PC-3 (cell line): ENCODE measurements at regions not wholly inside any gene's neighbourhood (a gene's known extent, or its start where the extent isn't known, plus 50 kb on each side); places are given as distances from the start of the nearest gene placed in this dataset.

Experiments used
- ATAC-seq: fragments of 200-7000 bp; cut with Tn5 transposase; 2 replicates; pipeline ENCODE4 v1.9.1; 2020; ENCODE audit warnings: mild to moderate bottlenecking, moderate library complexity
- BruUV-seq: library from RNA; stranded (reverse); fragments of 400-500 nt; replicated peaks from 2 replicates; lab custom pipeline; 2021; lab: Mats Ljungman, UMichigan
- CTCF ChIA-PET: fragments of 300-600 bp; sonication (Branson Sonifier 250); formaldehyde crosslinking; loops from one replicate; lab custom pipeline; 2022; ENCODE audit warnings: antibody characterized with exemption; lab: Charles Lee
- POLR2A ChIA-PET: fragments of 300-600 bp; sonication (Branson Sonifier 250); formaldehyde crosslinking; loops from one replicate; lab custom pipeline; 2022; ENCODE audit warnings: antibody characterized with exemption; ENCODE audit not compliant: unreplicated experiment; lab: Charles Lee
- DNase-seq: peaks from one replicate; pipeline ENCODE4 v3.0.0-alpha.2; 2015
- H2AFZ ChIP-seq: fragments of 300-600 bp; sonication (generic); 2 replicates; pipeline ENCODE4 v1.6.0; 2016; ENCODE audit warnings: antibody characterized with exemption, low read length
- H3F3A ChIP-seq: fragments of 300-600 bp; sonication (generic); one replicate; pipeline ENCODE4 v1.6.0; 2017; ENCODE audit warnings: antibody characterized with exemption, low read length, control low read depth, mild to moderate bottlenecking; ENCODE audit not compliant: unreplicated experiment
- H3K27ac ChIP-seq: fragments of 300-600 bp; sonication (generic); 2 replicates; pipeline ENCODE4 v1.5.1; 2016; ENCODE audit warnings: mild to moderate bottlenecking, low read length
- H3K27me3 ChIP-seq: fragments of 300-600 bp; sonication (generic); 2 replicates; pipeline ENCODE4 v1.6.1; 2016; ENCODE audit warnings: low read length, mixed read lengths
- H3K36me3 ChIP-seq: fragments of 300-600 bp; sonication (generic); 2 replicates; pipeline ENCODE4 v1.6.1; 2016; ENCODE audit warnings: low read depth, mixed run types, low read length, mixed read lengths
- H3K4me1 ChIP-seq: fragments of 300-600 bp; sonication (generic); 2 replicates; pipeline ENCODE4 v1.5.1; 2016; ENCODE audit warnings: low read length; ENCODE audit not compliant: insufficient read depth
- H3K4me2 ChIP-seq: fragments of 300-600 bp; sonication (generic); 2 replicates; pipeline ENCODE4 v1.6.0; 2016; ENCODE audit warnings: low read length
- H3K4me3 ChIP-seq: fragments of 300-600 bp; sonication (generic); 2 replicates; pipeline ENCODE4 v1.5.1; 2016; ENCODE audit warnings: mild to moderate bottlenecking, low read length, mixed read lengths
- H3K79me2 ChIP-seq: fragments of 300-600 bp; sonication (generic); 2 replicates; pipeline ENCODE4 v1.6.1; 2017; ENCODE audit warnings: low read length, mixed read lengths
- H3K9ac ChIP-seq: fragments of 300-600 bp; sonication (generic); 2 replicates; pipeline ENCODE4 v1.6.0; 2016; ENCODE audit warnings: mild to moderate bottlenecking, low read length
- H3K9me2 ChIP-seq: fragments of 300-600 bp; sonication (generic); replicated peaks from 2 replicates; pipeline ENCODE4 v1.6.1; 2016; ENCODE audit warnings: mixed run types, low read length, mixed read lengths
- H3K9me3 ChIP-seq: fragments of 300-600 bp; sonication (generic); 2 replicates; pipeline ENCODE4 v1.6.1; 2016; ENCODE audit warnings: low read length, mixed read lengths
- H4K20me1 ChIP-seq: fragments of 300-600 bp; sonication (generic); 2 replicates; pipeline ENCODE4 v1.6.1; 2016; ENCODE audit warnings: low read length, mixed read lengths
- EZH2 ChIP-seq: fragments of 300-600 bp; sonication (generic); IDR thresholded peaks from one replicate; pipeline ENCODE4 v1.6.1; 2017; ENCODE audit warnings: antibody characterized with exemption, mild to moderate bottlenecking, low read length; ENCODE audit not compliant: unreplicated experiment
- EZH2phosphoT487 ChIP-seq: fragments of 300-600 bp; sonication (generic); IDR thresholded peaks from 2 replicates; pipeline ENCODE4 v1.6.1; 2018; ENCODE audit warnings: mild to moderate bottlenecking, antibody characterized with exemption, low read length, borderline replicate concordance
- intact Hi-C: fragments of 100-400 bp; cut with micrococcal nuclease; formaldehyde crosslinking; loops from 2 replicates; pipeline ENCODE4 v1.9.0; 2023
- TF ChIP-seq, protein P1 (sequence below): fragments of 300-600 bp; sonication (generic); conservative IDR thresholded peaks from 2 replicates; pipeline ENCODE4 v1.5.1; 2017; ENCODE audit warnings: antibody characterized with exemption, low read depth, mild to moderate bottlenecking, low read length

DNA sequence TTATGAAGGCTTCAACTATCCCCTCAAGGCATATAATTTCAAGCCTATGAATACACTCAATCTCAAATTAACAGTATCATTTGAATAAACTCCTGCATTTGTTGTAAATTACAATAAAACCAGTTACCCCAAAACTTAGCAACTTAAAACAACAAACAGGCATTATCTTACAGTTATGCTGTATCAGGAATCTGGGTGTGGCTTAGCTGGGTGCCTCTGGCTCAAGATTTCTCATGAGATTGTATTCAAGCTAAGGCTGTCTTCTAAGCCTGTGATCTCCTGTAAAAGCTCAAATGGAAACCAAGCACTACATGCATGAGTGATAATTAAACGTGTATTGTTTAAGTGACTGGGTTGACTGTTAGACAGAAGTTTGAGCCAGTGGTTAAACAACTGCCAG lies 341.0 kb upstream of the PHF14 start:
- ChIA-PET CTCF (no interaction called here), POLR2A (no interaction called here)
- H3F3A ChIP-seq: no peaks in the 10 kb centered on the region
- H2AFZ ChIP-seq: no peak overlapping the region
- no peak overlapping the region for H3K9ac ChIP-seq
- H3K4me1 ChIP-seq: no peaks in the 10 kb centered on the region
- intact Hi-C loops: loop anchor here (10.0 kb wide), 1 partner anchor 252 kb away; no protein-coding TSS in a partner anchor
- H3K79me2 ChIP-seq: no peaks in the 10 kb centered on the region
- no peaks in the 10 kb centered on the region for H3K27me3 ChIP-seq
- DNase-seq (no peak), ATAC-seq (no peak)
- no peak overlapping the region for H3K4me3 ChIP-seq
- H3K9me3 ChIP-seq: no peaks in the 10 kb centered on the region
- no peak overlapping the region for H3K27ac ChIP-seq
- no peaks in the 10 kb centered on the region for H4K20me1 ChIP-seq
- no peaks in the 10 kb centered on the region for H3K9me2 ChIP-seq
- H3K36me3 ChIP-seq: no peaks in the 10 kb centered on the region
- TF ChIP-seq EZH2phosphoT487: no peak
- no peak for TF ChIP-seq EZH2
- TF ChIP-seq, protein P1, sequence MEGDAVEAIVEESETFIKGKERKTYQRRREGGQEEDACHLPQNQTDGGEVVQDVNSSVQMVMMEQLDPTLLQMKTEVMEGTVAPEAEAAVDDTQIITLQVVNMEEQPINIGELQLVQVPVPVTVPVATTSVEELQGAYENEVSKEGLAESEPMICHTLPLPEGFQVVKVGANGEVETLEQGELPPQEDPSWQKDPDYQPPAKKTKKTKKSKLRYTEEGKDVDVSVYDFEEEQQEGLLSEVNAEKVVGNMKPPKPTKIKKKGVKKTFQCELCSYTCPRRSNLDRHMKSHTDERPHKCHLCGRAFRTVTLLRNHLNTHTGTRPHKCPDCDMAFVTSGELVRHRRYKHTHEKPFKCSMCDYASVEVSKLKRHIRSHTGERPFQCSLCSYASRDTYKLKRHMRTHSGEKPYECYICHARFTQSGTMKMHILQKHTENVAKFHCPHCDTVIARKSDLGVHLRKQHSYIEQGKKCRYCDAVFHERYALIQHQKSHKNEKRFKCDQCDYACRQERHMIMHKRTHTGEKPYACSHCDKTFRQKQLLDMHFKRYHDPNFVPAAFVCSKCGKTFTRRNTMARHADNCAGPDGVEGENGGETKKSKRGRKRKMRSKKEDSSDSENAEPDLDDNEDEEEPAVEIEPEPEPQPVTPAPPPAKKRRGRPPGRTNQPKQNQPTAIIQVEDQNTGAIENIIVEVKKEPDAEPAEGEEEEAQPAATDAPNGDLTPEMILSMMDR: no peak
- no peak overlapping the region for H3K4me2 ChIP-seq
- BruUV-seq: no TSS peak

DNA sequence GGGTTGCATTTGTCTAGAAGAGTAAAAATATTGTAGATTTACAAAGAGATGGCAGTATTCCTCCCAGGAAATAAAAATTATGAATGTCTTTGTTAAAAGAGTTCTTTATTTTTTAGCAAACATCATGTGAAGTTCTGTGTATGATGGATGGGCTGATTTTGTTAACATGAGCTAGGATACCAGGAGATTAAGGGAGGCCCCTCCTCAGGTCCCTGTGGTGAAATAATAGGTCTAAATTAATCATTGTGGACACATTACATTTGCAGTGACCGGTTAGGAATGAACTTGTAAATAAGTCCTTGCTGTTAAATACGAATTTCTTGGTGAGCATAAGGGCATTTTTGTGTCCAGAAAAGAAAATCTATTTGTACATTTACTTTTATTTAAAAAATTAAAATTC lies 339.4 kb upstream of the PHF14 start:
- Histone ChIP-seq H3K79me2 (no peaks in the 10 kb centered on the region), H3F3A (no peaks in the 10 kb centered on the region), H3K4me1 (no peaks in the 10 kb centered on the region), H3K9me3 (no peaks in the 10 kb centered on the region), H3K27ac (no peak overlapping the region), H3K4me3 (no peak overlapping the region), H3K27me3 (no peaks in the 10 kb centered on the region), H3K4me2 (no peak overlapping the region), H3K36me3 (no peaks in the 10 kb centered on the region), H3K9ac (no peak overlapping the region), H3K9me2 (no peaks in the 10 kb centered on the region), H4K20me1 (no peaks in the 10 kb centered on the region), H2AFZ (no peak overlapping the region)
- POLR2A ChIA-PET: no interaction called here
- DNase-seq (no peak), ATAC-seq (no peak)
- CTCF ChIA-PET: no interaction called here
- no peak for TF ChIP-seq EZH2phosphoT487
- TF ChIP-seq, protein P1: no peak
- BruUV-seq: no TSS peak
- intact Hi-C loops: loop anchor here (10.0 kb wide), 1 partner anchor 251 kb away; no protein-coding TSS in a partner anchor

DNA sequence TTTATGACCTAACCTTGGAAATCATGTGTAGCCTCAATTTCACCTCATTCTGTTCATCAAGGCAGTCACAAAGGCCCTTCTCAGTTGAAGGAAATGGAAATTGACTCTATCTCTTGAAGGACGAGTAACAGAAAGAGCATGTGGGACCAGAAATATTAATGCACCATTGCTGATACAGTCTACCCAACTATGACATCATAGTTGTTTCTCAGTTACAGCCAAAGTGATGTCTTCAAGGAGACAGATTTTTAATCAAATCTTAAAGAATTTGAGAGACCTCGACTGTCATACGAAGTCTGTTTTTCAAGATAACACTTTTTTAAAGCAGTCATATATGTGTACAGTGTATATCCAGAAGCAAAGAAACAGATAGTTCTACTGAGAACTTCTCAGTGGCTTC lies 335.7 kb upstream of the PHF14 start:
- POLR2A ChIA-PET: no interaction called here

More for the DNA sequence above, 335.7 kb upstream of the PHF14 start:
- TF ChIP-seq EZH2phosphoT487 (no peak), EZH2 (no peak)
- TF ChIP-seq, protein P1: no peak
- H3K79me2 ChIP-seq: no peaks in the 10 kb centered on the region
- CTCF ChIA-PET: no interaction called here
- no peaks in the 10 kb centered on the region for H4K20me1 ChIP-seq
- intact Hi-C loops: loop anchor here (10.0 kb wide), 1 partner anchor 247 kb away; no protein-coding TSS in a partner anchor
- no peaks in the 10 kb centered on the region for H3K4me1 ChIP-seq
- no peaks in the 10 kb centered on the region for H3K9me3 ChIP-seq
- no TSS peak for BruUV-seq
- no peaks in the 10 kb centered on the region for H3K27me3 ChIP-seq
- no peaks in the 10 kb centered on the region for H3K36me3 ChIP-seq
- H3K4me2 ChIP-seq: no peak overlapping the region
- H3K4me3 ChIP-seq: no peak overlapping the region
- ATAC-seq: no peak
- no peak overlapping the region for H2AFZ ChIP-seq
- no peak overlapping the region for H3K9ac ChIP-seq
- H3K9me2 ChIP-seq: no peaks in the 10 kb centered on the region
- DNase-seq: no peak
- H3K27ac ChIP-seq: no peak overlapping the region
- H3F3A ChIP-seq: no peaks in the 10 kb centered on the region
